GM12878 (cell line): ENCODE measurements at regions not wholly inside any gene's neighbourhood (a gene's known extent, or its start where the extent isn't known, plus 50 kb on each side); places are given as distances from the start of the nearest gene placed in this dataset.

Experiments
- ATAC-seq: fragments of 200-7000 bp; cut with Tn5 transposase; 3 replicates; pipeline ENCODE4 v1.9.1; 2020; ENCODE audit warnings: mild to moderate bottlenecking, moderate library complexity
- BruUV-seq: library from RNA; stranded (reverse); fragments of 400-500 nt; replicated peaks from 2 replicates; lab custom pipeline; 2021; lab: Mats Ljungman, UMichigan
- CTCF ChIA-PET: fragments of 300-600 bp; sonication (Branson Sonifier 250); formaldehyde crosslinking; extraction: SDS; loops from one replicate; lab custom pipeline; 2021; ENCODE audit warnings: inconsistent platforms; lab: Yijun Ruan, JAX
- POLR2A ChIA-PET: fragments of 350-600 bp; formaldehyde crosslinking; extraction: SDS; loops from one replicate; lab custom pipeline; 2021; ENCODE audit warnings: inconsistent platforms; lab: Charles Lee
- RAD21 ChIA-PET: fragments of 300-600 bp; sonication (Branson Sonifier 250); formaldehyde crosslinking; loops from one replicate; lab custom pipeline; 2023; ENCODE audit warnings: antibody characterized with exemption; ENCODE audit not compliant: unreplicated experiment; lab: Charles Lee
- SMC1A ChIA-PET: fragments of 300-600 bp; sonication (Branson Sonifier 250); formaldehyde crosslinking; loops from one replicate; lab custom pipeline; 2023; ENCODE audit not compliant: unreplicated experiment, uncharacterized antibody; lab: Charles Lee
- DNase-seq: peaks from one replicate; pipeline ENCODE4 v3.0.0-alpha.2; 2011; ENCODE audit warnings: low read depth, low spot score
- FAIRE-seq: peaks from 3 replicates; lab custom pipeline; 2011; peaks lifted over from hg19 to GRCh38; lab: Jason Lieb, UNC
- H2AFZ ChIP-seq: 2 replicates; pipeline ENCODE4 v1.6.0; 2011; ENCODE audit warnings: low read depth, low read length, control low read depth; ENCODE audit not compliant: control insufficient read depth
- H3K27ac ChIP-seq: 2 replicates; pipeline ENCODE4 v1.5.1; 2011; ENCODE audit warnings: control low read depth; ENCODE audit not compliant: control insufficient read depth, insufficient read depth
- H3K27me3 ChIP-seq, 2 experiments: replicated peaks in 1 of 2; 2 replicates each; pipeline versions ENCODE4 v1.6.0 to v1.6.1; 2011; ENCODE audit warnings: low read length in 1 of 2; ENCODE audit not compliant: control insufficient read depth in 2 of 2, insufficient read depth in 2 of 2
- H3K36me3 ChIP-seq, 2 experiments: 2 replicates each; pipeline ENCODE4 v1.5.1; 2011; ENCODE audit warnings: low read length in 1 of 2; ENCODE audit not compliant: control insufficient read depth in 2 of 2, insufficient read depth in 2 of 2
- H3K4me1 ChIP-seq: 2 replicates; pipeline ENCODE4 v1.6.1; 2011; ENCODE audit warnings: mild to moderate bottlenecking, low read length, moderate library complexity, mixed read lengths; ENCODE audit not compliant: control insufficient read depth, insufficient read depth
- H3K4me2 ChIP-seq: 2 replicates; pipeline ENCODE4 v1.6.0; 2011; ENCODE audit warnings: control low read depth; ENCODE audit not compliant: control insufficient read depth, insufficient read depth
- H3K4me3 ChIP-seq: fragments of 200-600 bp; sonication (generic); 2 replicates; pipeline ENCODE4 v1.5.1; 2016
- H3K79me2 ChIP-seq: 2 replicates; pipeline ENCODE4 v1.6.0; 2011; ENCODE audit warnings: low read length; ENCODE audit not compliant: control insufficient read depth, insufficient read depth
- H3K9ac ChIP-seq: 2 replicates; pipeline ENCODE4 v1.8.0; 2011; ENCODE audit warnings: low read length, control low read depth, mixed read lengths; ENCODE audit not compliant: control insufficient read depth, insufficient read depth
- H3K9me3 ChIP-seq: replicated peaks from 3 replicates; pipeline ENCODE4 v1.5.1; 2011; ENCODE audit warnings: mild to moderate bottlenecking, low read length; ENCODE audit not compliant: control insufficient read depth, insufficient read depth
- H4K20me1 ChIP-seq: 2 replicates; pipeline ENCODE4 v1.6.0; 2011; ENCODE audit not compliant: control insufficient read depth, insufficient read depth
- BRCA1 ChIP-seq: IDR thresholded peaks from 2 replicates; pipeline ENCODE4 v1.6.1; 2011; ENCODE audit warnings: low read depth, low read length, improper control_type of control experiment
- CBX5 ChIP-seq: sonication (generic); IDR thresholded peaks from 2 replicates; pipeline ENCODE4 v1.6.1; 2016; ENCODE audit warnings: low read depth, moderate library complexity, mild to moderate bottlenecking, inconsistent platforms
- HDGF ChIP-seq: fragments of 450-650 bp; IDR thresholded peaks from 2 replicates; pipeline ENCODE4 v1.6.1; 2016; ENCODE audit warnings: antibody characterized with exemption
- KLF5 ChIP-seq: fragments of 450-650 bp; IDR thresholded peaks from 2 replicates; pipeline ENCODE4 v1.6.1; 2014; ENCODE audit warnings: mild to moderate bottlenecking; ENCODE audit not compliant: partially characterized antibody
- MEF2A ChIP-seq: IDR thresholded peaks from 2 replicates; pipeline ENCODE4 v1.6.1; 2011; ENCODE audit warnings: low read depth, mild to moderate bottlenecking, low read length, moderate library complexity; ENCODE audit not compliant: insufficient read depth
- NFYA ChIP-seq: IDR thresholded peaks from 2 replicates; pipeline ENCODE4 v1.6.1; 2011; ENCODE audit warnings: low read depth, mild to moderate bottlenecking, low read length, improper control_type of control experiment, borderline replicate concordance
- NFYB ChIP-seq: IDR thresholded peaks from 2 replicates; pipeline ENCODE4 v1.6.1; 2011; ENCODE audit warnings: low read depth, mild to moderate bottlenecking, low read length, improper control_type of control experiment, moderate library complexity; ENCODE audit not compliant: insufficient read depth
- NR2F1 ChIP-seq: fragments of 450-650 bp; conservative IDR thresholded peaks from 2 replicates; pipeline ENCODE4 v1.6.1; 2017; ENCODE audit warnings: mild to moderate bottlenecking
- POLR2AphosphoS5 ChIP-seq: IDR thresholded peaks from 2 replicates; pipeline ENCODE4 v1.6.1; 2011; ENCODE audit warnings: mild to moderate bottlenecking, low read length, inconsistent platforms
- RB1 ChIP-seq: fragments of 450-650 bp; formaldehyde crosslinking; IDR thresholded peaks from 2 replicates; pipeline ENCODE4 v1.6.1; 2017; ENCODE audit warnings: mild to moderate bottlenecking, borderline replicate concordance
- SUZ12 ChIP-seq: fragments of 200-600 bp; sonication (generic); IDR thresholded peaks from one replicate; pipeline ENCODE4 v1.6.1; 2018; ENCODE audit warnings: antibody characterized with exemption, mild to moderate bottlenecking; ENCODE audit not compliant: unreplicated experiment
- YY1 ChIP-seq: IDR thresholded peaks from 2 replicates; pipeline ENCODE4 v1.6.1; 2011; ENCODE audit warnings: low read depth, mild to moderate bottlenecking, low read length
- WGBS: methylation state at CpG from one replicate; pipeline ENCODE4 v1.1.6; 2016; ENCODE audit warnings: low lambda C conversion rate; ENCODE audit not compliant: insufficient replicate concordance, insufficient coverage; ENCODE audit errors: missing lambda C conversion rate; 5-methylcytosine and 5-hydroxymethylcytosine counted together
- in situ Hi-C: fragments of 300-500 bp; cut with MboI; formaldehyde crosslinking; loops from 9 replicates; pipeline ENCODE4 v1.14.3; 2018; ENCODE audit warnings: mixed read lengths
- intact Hi-C: fragments of 100-400 bp; cut with micrococcal nuclease; formaldehyde crosslinking; loops from one replicate; pipeline ENCODE4 v1.14.2; 2022; ENCODE audit not compliant: unreplicated experiment
- TF ChIP-seq, protein P1 (sequence below): fragments of 450-650 bp; IDR thresholded peaks from 2 replicates; pipeline ENCODE4 v1.6.1; 2017; ENCODE audit warnings: mild to moderate bottlenecking, moderate library complexity

DNA sequence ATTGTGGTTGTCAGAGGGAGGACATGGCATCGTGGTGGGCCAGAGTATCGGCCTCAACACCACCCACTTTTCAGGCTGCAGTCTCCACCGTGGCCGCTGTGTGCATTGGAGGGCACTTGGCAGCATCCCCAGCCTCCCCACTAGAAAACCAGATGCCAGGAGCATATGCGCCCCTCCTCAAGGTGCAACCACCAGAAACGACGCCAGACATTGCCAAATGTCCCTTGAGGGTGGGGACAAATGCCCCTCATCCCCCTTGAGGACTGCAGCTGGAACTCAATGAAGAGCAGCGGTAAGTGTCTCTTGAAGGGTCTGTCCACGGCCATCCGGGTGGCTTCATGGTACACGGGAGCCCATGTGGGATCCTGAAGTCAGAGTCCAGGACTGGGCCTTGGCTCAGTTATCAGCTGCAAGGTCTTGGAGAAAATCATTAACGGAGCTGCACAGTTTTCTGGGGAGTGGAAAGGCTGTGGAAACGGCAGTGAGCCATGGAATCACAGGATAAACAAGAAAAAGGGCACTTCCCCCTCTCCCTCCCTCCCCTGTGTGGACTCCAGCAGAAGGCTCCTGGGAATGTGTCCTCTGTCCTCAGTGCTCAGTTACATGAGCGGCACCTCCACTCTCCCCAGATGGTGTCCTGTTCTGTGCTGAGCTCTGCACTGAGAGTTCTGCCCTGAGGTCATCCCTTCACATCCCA lies 324.4 kb upstream of the B3GAT1 start:
- Histone ChIP-seq H3K9me3 (no peaks in the 10 kb centered on the region), H3K4me3 (no peak overlapping the region), H3K36me3 (no peaks in the 10 kb centered on the region), H3K27ac (no peak overlapping the region), H3K9ac (no peak overlapping the region), H2AFZ (no peak overlapping the region), H3K4me1 (no peaks in the 10 kb centered on the region), H3K27me3 (no peaks in the 10 kb centered on the region), H4K20me1 (no peaks in the 10 kb centered on the region), H3K4me2 (no peak overlapping the region)
- FAIRE-seq (no peak), DNase-seq (no peak), ATAC-seq (no peak)
- ChIA-PET RAD21 (no interaction called here), CTCF (no interaction called here), POLR2A (no interaction called here), SMC1A (no interaction called here)
- no TSS peak for BruUV-seq
- in situ Hi-C loops (no loop called here), intact Hi-C loops (no loop called here)
- TF ChIP-seq KLF5 (no peak), HDGF (no peak), NFYB (no peak), BRCA1 (no peak), POLR2AphosphoS5 (no peak), NFYA (no peak), SUZ12 (no peak), CBX5 (no peak), NR2F1 (no peak), RB1 (no peak), MEF2A (no peak), YY1 (no peak)
- TF ChIP-seq, protein P1, sequence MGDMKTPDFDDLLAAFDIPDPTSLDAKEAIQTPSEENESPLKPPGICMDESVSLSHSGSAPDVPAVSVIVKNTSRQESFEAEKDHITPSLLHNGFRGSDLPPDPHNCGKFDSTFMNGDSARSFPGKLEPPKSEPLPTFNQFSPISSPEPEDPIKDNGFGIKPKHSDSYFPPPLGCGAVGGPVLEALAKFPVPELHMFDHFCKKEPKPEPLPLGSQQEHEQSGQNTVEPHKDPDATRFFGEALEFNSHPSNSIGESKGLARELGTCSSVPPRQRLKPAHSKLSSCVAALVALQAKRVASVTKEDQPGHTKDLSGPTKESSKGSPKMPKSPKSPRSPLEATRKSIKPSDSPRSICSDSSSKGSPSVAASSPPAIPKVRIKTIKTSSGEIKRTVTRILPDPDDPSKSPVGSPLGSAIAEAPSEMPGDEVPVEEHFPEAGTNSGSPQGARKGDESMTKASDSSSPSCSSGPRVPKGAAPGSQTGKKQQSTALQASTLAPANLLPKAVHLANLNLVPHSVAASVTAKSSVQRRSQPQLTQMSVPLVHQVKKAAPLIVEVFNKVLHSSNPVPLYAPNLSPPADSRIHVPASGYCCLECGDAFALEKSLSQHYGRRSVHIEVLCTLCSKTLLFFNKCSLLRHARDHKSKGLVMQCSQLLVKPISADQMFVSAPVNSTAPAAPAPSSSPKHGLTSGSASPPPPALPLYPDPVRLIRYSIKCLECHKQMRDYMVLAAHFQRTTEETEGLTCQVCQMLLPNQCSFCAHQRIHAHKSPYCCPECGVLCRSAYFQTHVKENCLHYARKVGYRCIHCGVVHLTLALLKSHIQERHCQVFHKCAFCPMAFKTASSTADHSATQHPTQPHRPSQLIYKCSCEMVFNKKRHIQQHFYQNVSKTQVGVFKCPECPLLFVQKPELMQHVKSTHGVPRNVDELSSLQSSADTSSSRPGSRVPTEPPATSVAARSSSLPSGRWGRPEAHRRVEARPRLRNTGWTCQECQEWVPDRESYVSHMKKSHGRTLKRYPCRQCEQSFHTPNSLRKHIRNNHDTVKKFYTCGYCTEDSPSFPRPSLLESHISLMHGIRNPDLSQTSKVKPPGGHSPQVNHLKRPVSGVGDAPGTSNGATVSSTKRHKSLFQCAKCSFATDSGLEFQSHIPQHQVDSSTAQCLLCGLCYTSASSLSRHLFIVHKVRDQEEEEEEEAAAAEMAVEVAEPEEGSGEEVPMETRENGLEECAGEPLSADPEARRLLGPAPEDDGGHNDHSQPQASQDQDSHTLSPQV: no peak
- TF ChIP-seq, all 136 proteins: peak for 0
- WGBS: 56% methylated on average over 9 of the region's 14 CpGs
- H3K79me2 ChIP-seq: no peaks in the 10 kb centered on the region
